GM10248 (cell line): ENCODE measurements at regions not wholly inside any gene's neighbourhood (a gene's known extent, or its start where the extent isn't known, plus 50 kb on each side); places are given as distances from the start of the nearest gene placed in this dataset.

ENCODE experiments used
- CTCF ChIA-PET: fragments of 300-600 bp; sonication (Branson Sonifier 250); formaldehyde crosslinking; extraction: SDS; loops from one replicate; lab custom pipeline; 2021; ENCODE audit warnings: antibody characterized with exemption; lab: Yijun Ruan, JAX
- POLR2A ChIA-PET: fragments of 350-650 bp; sonication (Branson Sonifier 250); formaldehyde crosslinking; extraction: SDS; loops from one replicate; lab custom pipeline; 2020; ENCODE audit warnings: antibody characterized with exemption; lab: Yijun Ruan, JAX
- DNase-seq: peaks from one replicate; pipeline ENCODE4 v3.0.0; 2012; ENCODE audit errors: extremely low spot score
- CTCF ChIP-seq: IDR thresholded peaks from 2 replicates; pipeline ENCODE4 v1.5.1; 2012; ENCODE audit warnings: mild to moderate bottlenecking, low read depth; ENCODE audit errors: extremely low read depth, missing control alignments, control extremely low read depth

GRCh38 chr19:29475469-29475868 is 50.3 kb upstream of the VSTM2B start:
- ChIA-PET POLR2A (no interaction called here), CTCF (no interaction called here)
- no peak for TF ChIP-seq CTCF
- no peak for DNase-seq
